Left renal pelvis (tissue), 4 donors: ENCODE measurements at regions not wholly inside any gene's neighbourhood (a gene's known extent, or its start where the extent isn't known, plus 50 kb on each side); places are given as distances from the start of the nearest gene placed in this dataset.
A peak's percentile ranks its signal among the peaks of the same experiment; 100 is the strongest.

ENCODE experiments used
- DNase-seq, 4 donors: peaks; one replicate each; pipeline ENCODE4 v3.0.0-alpha.2; 2013; ENCODE audit warnings: low read depth in 4 of 4, low spot score in 3 of 4

- DNase-seq = no peak
Measured at GRCh38 chr20:22260506-22260905, 323.9 kb downstream of the FOXA2 start.

GRCh38 chr20:22257912-22258311 lies 326.5 kb downstream of the FOXA2 start:
- no peak for DNase-seq

- no peak for DNase-seq
Measured at GRCh38 chr20:22248051-22248667, 336.2 kb downstream of the FOXA2 start.

- no peak for DNase-seq
Measured at GRCh38 chr20:22245139-22245538, 339.2 kb downstream of the FOXA2 start.

- DNase-seq = no peak
Measured at GRCh38 chr20:22243067-22243466, 341.3 kb downstream of the FOXA2 start.

GRCh38 chr20:22241609-22242008 lies 342.8 kb downstream of the FOXA2 start:
- no peak for DNase-seq

- DNase-seq = no peak
Measured at GRCh38 chr20:22232923-22233322, 351.4 kb downstream of the FOXA2 start.

- no peak for DNase-seq
Measured at GRCh38 chr20:22232473-22232872, 351.9 kb downstream of the FOXA2 start.

GRCh38 chr20:22226849-22227700 lies 357.3 kb downstream of the FOXA2 start:
- DNase-seq = peak; percentile 8 to 21 (median 16)

GRCh38 chr20:22223236-22223635 lies 361.1 kb downstream of the FOXA2 start:
- DNase-seq = no peak

GRCh38 chr20:22217712-22218352 lies 366.5 kb downstream of the FOXA2 start:
- DNase-seq = no peak

GRCh38 chr20:22216984-22217383 lies 367.4 kb downstream of the FOXA2 start:
- no peak for DNase-seq

GRCh38 chr20:22214296-22214695 lies 370.1 kb downstream of the FOXA2 start:
- DNase-seq = no peak

- DNase-seq = no peak
Measured at GRCh38 chr20:22213271-22213670, 371.1 kb downstream of the FOXA2 start.

GRCh38 chr20:22207280-22207679 lies 377.1 kb downstream of the FOXA2 start:
- no peak for DNase-seq

GRCh38 chr20:22204801-22205200 lies 379.6 kb downstream of the FOXA2 start:
- DNase-seq = no peak

- DNase-seq = no peak
Measured at GRCh38 chr20:22182148-22182547, 402.2 kb downstream of the FOXA2 start.

- DNase-seq = no peak
Measured at GRCh38 chr20:22180244-22180643, 404.1 kb downstream of the FOXA2 start.

- peak in 1 of 4 donors; percentile 9 for DNase-seq
Measured at GRCh38 chr20:22160101-22160652, 424.2 kb downstream of the FOXA2 start.

GRCh38 chr20:22159276-22159675 lies 425.1 kb downstream of the FOXA2 start:
- DNase-seq = no peak

GRCh38 chr20:22127587-22127986 lies 422.1 kb downstream of the PAX1 start:
- no peak for DNase-seq
